HG02610 (cell line): ENCODE measurements at regions not wholly inside any gene's neighbourhood (a gene's known extent, or its start where the extent isn't known, plus 50 kb on each side); places are given as distances from the start of the nearest gene placed in this dataset.
"Not testable (repeated sequence)": the region's sequence is repeated elsewhere in the genome, so short reads cannot be mapped to it uniquely, and the experiment has no call there.

Experiments
- ATAC-seq: cut with Tn5 transposase; IDR thresholded peaks from one replicate; pipeline ENCODE4 v1.9.1; 2021; ENCODE audit warnings: mild to moderate bottlenecking, moderate library complexity; ENCODE audit not compliant: unreplicated experiment

- ATAC-seq, result no peak
These were observed 222.9 kb upstream of the KCNK2 start for GRCh38 chr1:214859647-214860046.

DNA sequence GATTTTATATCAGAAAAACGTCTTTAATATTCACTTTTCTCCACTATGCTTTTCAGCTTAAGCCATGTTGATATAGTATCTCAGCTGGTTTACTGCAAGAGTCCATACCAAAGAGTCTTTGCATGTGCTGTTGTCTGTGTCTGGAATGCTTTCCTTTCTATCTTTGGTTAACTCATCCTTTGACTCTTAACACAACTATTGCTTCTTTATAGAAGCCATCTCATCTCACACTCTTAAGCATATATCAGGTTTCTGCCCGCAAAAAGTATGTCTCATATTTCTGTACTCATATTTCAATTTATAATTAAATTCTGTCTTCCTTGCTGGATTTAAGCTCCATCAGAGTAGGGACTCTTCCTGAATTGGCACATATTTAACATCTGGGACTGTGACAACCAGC, 220.9 kb upstream of the KCNK2 start:
- no peak for ATAC-seq

DNA sequence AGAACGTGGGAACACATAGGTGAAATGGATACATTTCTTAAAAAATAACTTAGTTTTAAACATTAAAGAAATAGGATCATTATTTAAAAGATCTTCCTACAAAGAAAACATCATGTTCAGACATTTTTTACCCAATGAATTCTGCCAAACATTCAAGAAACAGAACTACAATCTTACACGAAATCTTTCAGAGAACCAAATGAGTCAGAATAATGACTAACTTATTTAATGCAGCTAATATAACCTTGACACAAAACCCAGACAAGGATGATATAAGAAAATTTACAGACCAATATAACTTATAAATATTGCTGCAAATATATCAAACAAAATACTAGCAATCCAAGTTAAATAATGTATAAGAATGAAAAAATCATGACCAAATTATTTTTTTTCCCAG, 220.1 kb upstream of the KCNK2 start:
- ATAC-seq, result no peak

- no peak for ATAC-seq
These were observed 217.4 kb upstream of the KCNK2 start for GRCh38 chr1:214864896-214865688.

GRCh38 chr1:214870426-214870825, 212.1 kb upstream of the KCNK2 start:
- not testable (repeated sequence) for ATAC-seq

- no peak for ATAC-seq
These were observed 201.6 kb upstream of the KCNK2 start for GRCh38 chr1:214880956-214881355.

- no peak for ATAC-seq
These were observed 199.9 kb upstream of the KCNK2 start for GRCh38 chr1:214882616-214883015.

DNA sequence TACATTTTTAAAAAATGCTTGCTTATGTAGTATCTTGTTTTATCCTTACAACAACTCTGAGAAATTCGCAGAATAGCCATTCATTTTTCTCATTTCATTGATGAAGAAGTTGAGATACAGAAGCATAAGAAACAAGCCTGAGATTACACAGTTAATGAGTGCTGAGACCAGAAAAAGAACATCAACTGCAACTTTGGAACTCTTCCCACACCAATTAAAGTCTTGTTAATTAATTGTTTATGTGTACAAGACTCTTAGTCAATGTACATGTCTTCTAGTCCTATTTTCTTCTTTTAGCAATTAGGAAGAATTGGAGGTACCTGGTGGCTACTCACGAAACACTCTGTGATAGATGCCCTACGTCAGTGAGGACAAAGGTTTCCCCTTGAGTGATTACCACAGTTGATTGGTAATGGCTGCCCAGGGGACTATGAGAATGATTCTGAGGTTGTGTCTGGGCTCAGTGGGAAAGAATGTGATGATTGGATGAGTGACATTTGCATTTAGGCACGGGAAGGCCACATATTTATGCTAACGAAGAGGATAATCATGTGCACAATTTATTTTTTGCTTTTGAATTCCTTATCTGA, 187.4 kb upstream of the KCNK2 start:
- ATAC-seq, result no peak

DNA sequence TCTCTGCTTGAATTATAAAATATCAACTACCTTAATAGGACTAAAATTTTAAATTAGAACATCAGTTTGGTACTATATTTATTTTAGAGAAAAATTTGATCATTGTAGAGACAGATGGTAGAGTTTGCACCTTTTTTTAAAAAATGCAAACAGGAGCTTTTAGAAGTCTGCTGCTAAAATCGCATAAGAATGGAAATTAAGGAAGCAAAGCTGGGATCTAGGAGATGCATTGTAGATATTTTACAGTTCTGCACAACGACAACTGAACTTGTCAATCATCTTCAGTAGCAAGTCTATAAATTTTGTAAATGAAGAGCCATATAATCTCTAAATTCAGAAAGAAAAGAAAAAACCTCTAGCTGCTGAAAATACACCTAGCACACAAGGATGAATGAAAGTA, 185.6 kb upstream of the KCNK2 start:
- ATAC-seq, result no peak

GRCh38 chr1:214897581-214897980, 185.0 kb upstream of the KCNK2 start:
- no peak for ATAC-seq

GRCh38 chr1:214898161-214898560, 184.4 kb upstream of the KCNK2 start:
- no peak for ATAC-seq

DNA sequence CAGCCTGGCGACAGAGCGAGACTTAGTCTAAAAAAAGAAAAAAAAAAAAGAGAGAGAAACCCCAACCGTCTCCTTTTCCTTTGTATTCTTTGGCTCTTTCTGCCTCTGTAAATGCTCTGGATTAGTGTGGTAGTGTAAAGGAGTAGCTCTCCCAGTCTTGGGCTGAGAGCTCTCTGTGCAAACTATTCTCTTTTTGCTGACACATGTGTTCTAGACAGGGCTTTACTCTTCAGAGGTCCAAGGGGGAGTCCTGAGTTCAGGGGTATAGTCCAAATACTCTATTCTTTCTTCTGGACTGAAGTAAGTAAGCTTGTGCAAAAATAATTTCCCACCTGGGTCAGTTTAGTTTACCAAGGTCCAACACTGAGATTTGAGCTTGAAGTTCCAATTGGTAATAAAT, 183.8 kb upstream of the KCNK2 start:
- no peak for ATAC-seq

- no peak for ATAC-seq
These were observed 182.6 kb upstream of the KCNK2 start for GRCh38 chr1:214899908-214900460.

DNA sequence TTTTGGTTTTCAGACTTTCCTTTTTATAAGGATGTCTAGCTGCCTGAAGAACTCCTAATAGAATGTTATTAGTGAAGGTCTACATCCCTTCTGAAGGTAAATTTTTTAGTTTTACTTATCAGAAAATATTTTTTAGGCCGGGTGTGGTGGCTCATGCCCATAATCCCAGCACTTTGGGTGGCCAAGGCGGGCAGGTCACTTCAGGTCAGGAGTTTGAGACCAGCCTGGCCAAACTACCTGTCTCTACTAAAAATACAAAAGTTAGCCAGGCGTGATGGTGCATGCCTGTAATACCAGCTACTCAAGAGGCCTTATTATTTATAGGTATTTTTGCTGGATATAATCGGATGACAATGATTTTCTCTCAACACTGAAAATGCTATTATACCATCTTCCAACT, 181.9 kb upstream of the KCNK2 start:
- ATAC-seq, result no peak

- no peak for ATAC-seq
These were observed 180.8 kb upstream of the KCNK2 start for GRCh38 chr1:214901718-214902117.

- ATAC-seq, result no peak
These were observed 179.8 kb upstream of the KCNK2 start for GRCh38 chr1:214902636-214903320.

- no peak for ATAC-seq
These were observed 170.4 kb upstream of the KCNK2 start for GRCh38 chr1:214912127-214912526.

DNA sequence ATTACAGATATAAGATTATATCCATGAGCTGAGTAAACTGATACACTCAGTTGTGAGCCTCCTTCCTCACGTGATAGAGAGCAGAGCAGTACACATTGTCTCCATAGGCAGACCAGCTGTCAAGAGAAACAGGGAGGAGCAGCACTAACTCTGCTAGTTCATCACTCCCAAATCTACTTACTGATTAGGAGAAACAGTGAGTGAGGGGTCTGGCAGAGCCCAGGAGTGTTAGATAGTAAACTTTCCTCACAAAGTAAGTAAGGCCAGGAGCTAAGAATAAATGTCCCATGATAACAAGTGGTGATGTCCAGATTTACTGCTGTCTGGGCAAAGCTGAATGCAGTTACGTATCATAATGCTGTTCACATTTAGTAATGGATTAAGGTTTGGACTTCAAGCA, 168.6 kb upstream of the KCNK2 start:
- ATAC-seq, result no peak

GRCh38 chr1:214917081-214917635, 165.4 kb upstream of the KCNK2 start:
- ATAC-seq, result no peak

DNA sequence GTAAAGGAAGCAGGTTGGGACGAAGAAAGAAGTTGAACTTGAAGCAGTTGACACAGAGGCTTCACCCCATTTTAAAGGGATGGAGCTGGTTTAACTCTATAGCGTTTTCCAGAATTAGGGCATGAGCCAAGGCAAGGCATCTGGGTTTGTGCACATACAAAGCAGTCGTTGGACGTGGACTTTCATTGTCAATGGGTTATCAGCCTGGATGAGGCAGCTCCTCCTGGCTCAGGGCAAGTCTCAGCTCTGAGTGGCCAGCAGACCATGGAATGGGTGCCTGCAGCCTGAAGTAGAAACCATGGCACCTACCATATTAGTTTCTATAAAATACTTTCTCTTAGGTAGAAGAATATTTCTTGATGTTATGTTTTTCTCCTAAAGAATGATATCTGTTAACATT, 163.8 kb upstream of the KCNK2 start:
- ATAC-seq, result no peak

DNA sequence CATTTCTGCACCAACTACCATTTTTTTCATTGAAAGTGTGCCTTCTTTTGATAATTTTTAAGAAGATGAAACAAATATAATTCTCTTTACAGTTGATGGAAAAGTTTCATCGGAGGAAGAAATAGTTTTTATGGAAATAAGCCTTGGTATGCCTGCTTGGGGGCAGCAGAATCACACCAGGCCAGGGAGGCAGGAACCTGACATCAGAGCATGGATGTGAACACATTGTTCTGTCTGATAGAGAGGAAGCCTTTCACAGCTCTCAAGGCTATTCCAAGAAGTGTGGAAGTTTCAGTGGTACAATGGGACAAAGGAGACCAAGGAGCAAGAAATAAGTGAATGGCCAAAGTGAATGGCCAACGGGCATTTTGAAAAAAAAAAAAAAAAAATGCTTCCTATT, 162.2 kb upstream of the KCNK2 start:
- ATAC-seq, result no peak
